Gastroesophageal sphincter (tissue), 3 donors: ENCODE measurements at regions not wholly inside any gene's neighbourhood (a gene's known extent, or its start where the extent isn't known, plus 50 kb on each side); places are given as distances from the start of the nearest gene placed in this dataset.

Experiments used
- POLR2A ChIP-seq, 2 donors: fragments of 450-650 bp; IDR thresholded peaks; one replicate each; pipeline ENCODE4 v1.6.1; 2017; ENCODE audit warnings: antibody characterized with exemption in 2 of 2, mild to moderate bottlenecking in 2 of 2, moderate library complexity in 1 of 2
- TF ChIP-seq, protein P1 (sequence below), 4 experiments: fragments of 200-600 bp in 2 of 4; fragments of 450-650 bp in 2 of 4; sonication (generic) in 1 of 4; IDR thresholded peaks; one replicate each; pipeline ENCODE4 v1.5.1; 2017 to 2019; ENCODE audit warnings: antibody characterized with exemption in 4 of 4, mild to moderate bottlenecking in 2 of 4, moderate library complexity in 2 of 4

DNA sequence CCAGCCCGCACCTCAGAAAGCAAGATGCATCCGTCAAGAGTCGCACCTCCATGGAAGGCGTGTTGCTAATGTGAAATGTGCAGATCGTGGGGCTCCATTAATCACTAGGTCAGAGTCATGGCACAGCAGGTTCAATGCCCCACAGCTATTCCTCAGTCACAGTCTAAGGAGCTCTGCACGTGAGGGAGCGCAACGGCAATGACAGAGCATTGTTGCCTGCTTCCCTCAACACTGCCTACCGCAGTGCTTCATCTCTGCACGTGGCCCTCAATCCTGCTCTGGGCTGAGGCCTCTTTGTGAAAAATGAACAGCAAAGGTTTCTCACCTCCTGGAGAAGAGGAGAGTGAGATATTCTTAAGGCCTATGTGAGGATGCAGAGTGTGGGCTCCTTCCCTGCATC lies 995.2 kb upstream of the TMEM132C start:
- TF ChIP-seq, protein P1, sequence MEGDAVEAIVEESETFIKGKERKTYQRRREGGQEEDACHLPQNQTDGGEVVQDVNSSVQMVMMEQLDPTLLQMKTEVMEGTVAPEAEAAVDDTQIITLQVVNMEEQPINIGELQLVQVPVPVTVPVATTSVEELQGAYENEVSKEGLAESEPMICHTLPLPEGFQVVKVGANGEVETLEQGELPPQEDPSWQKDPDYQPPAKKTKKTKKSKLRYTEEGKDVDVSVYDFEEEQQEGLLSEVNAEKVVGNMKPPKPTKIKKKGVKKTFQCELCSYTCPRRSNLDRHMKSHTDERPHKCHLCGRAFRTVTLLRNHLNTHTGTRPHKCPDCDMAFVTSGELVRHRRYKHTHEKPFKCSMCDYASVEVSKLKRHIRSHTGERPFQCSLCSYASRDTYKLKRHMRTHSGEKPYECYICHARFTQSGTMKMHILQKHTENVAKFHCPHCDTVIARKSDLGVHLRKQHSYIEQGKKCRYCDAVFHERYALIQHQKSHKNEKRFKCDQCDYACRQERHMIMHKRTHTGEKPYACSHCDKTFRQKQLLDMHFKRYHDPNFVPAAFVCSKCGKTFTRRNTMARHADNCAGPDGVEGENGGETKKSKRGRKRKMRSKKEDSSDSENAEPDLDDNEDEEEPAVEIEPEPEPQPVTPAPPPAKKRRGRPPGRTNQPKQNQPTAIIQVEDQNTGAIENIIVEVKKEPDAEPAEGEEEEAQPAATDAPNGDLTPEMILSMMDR (IDR thresholded peaks at IDR 0.05), result no peak
- no peak for TF ChIP-seq POLR2A (IDR thresholded peaks at IDR 0.05)
